H9 (cell line): ENCODE measurements at regions not wholly inside any gene's neighbourhood (a gene's known extent, or its start where the extent isn't known, plus 50 kb on each side); places are given as distances from the start of the nearest gene placed in this dataset.

Experiments
- DNase-seq: peaks from one replicate; pipeline ENCODE4 v3.0.0-alpha.2; 2017
- H2AFZ ChIP-seq: one replicate; pipeline ENCODE4 v1.6.1; 2013; ENCODE audit warnings: mild to moderate bottlenecking, low read length, control low read depth, moderate library complexity
- H2AK5ac ChIP-seq: 2 replicates; pipeline ENCODE4 v1.6.1; 2013; ENCODE audit warnings: low read length, control low read depth, mixed read lengths; ENCODE audit not compliant: insufficient read length
- H2BK120ac ChIP-seq: one replicate; pipeline ENCODE4 v1.6.1; 2013; ENCODE audit warnings: low read depth, mild to moderate bottlenecking, low read length, control low read depth, inconsistent platforms; ENCODE audit not compliant: poor library complexity, severe bottlenecking
- H2BK12ac ChIP-seq: 2 replicates; pipeline ENCODE4 v1.6.1; 2013; ENCODE audit warnings: low read length, control low read depth, mixed read lengths, low read depth; ENCODE audit not compliant: insufficient read length
- H2BK15ac ChIP-seq: 2 replicates; pipeline ENCODE4 v1.6.1; 2013; ENCODE audit warnings: low read depth, low read length, control low read depth
- H2BK20ac ChIP-seq: one replicate; pipeline ENCODE4 v1.6.1; 2013; ENCODE audit warnings: low read depth, mild to moderate bottlenecking, low read length, control low read depth, inconsistent platforms; ENCODE audit not compliant: poor library complexity, severe bottlenecking
- H2BK5ac ChIP-seq: 2 replicates; pipeline ENCODE4 v1.6.1; 2013; ENCODE audit warnings: low read length, control low read depth, mixed read lengths; ENCODE audit not compliant: insufficient read length
- H3K14ac ChIP-seq: 2 replicates; pipeline ENCODE4 v1.6.1; 2013; ENCODE audit warnings: low read length, control low read depth; ENCODE audit not compliant: insufficient read depth
- H3K18ac ChIP-seq: 2 replicates; pipeline ENCODE4 v1.6.1; 2013; ENCODE audit warnings: low read depth, mild to moderate bottlenecking, mixed read lengths, low read length, control low read depth; ENCODE audit not compliant: insufficient read length
- H3K23ac ChIP-seq: 2 replicates; pipeline ENCODE4 v1.6.1; 2013; ENCODE audit warnings: low read length, control low read depth, mixed read lengths, low read depth; ENCODE audit not compliant: insufficient read length
- H3K23me2 ChIP-seq: 2 replicates; pipeline ENCODE4 v1.6.1; 2013; ENCODE audit warnings: low read depth, mild to moderate bottlenecking, mixed read lengths, low read length, control low read depth; ENCODE audit not compliant: insufficient read length, poor library complexity, severe bottlenecking
- H3K27ac ChIP-seq: 2 replicates; pipeline ENCODE4 v1.5.1; 2013; ENCODE audit warnings: low read length, control low read depth, mixed read lengths, low read depth; ENCODE audit not compliant: insufficient read length
- H3K27me3 ChIP-seq: 2 replicates; pipeline ENCODE4 v1.6.1; 2013; ENCODE audit warnings: low read length, control low read depth, inconsistent platforms; ENCODE audit not compliant: insufficient read depth
- H3K4ac ChIP-seq: 2 replicates; pipeline ENCODE4 v1.6.1; 2013; ENCODE audit warnings: low read depth, mild to moderate bottlenecking, control low read depth, inconsistent platforms, low read length, moderate library complexity
- H3K4me1 ChIP-seq: 2 replicates; pipeline ENCODE4 v1.6.1; 2013; ENCODE audit warnings: low read length, control low read depth, inconsistent platforms; ENCODE audit not compliant: insufficient read depth
- H3K4me2 ChIP-seq: 2 replicates; pipeline ENCODE4 v1.6.1; 2013; ENCODE audit warnings: low read length, control low read depth, mixed read lengths; ENCODE audit not compliant: insufficient read length, insufficient read depth
- H3K56ac ChIP-seq: 2 replicates; pipeline ENCODE4 v1.6.1; 2013; ENCODE audit warnings: low read depth, mild to moderate bottlenecking, mixed read lengths, low read length, control low read depth; ENCODE audit not compliant: insufficient read length
- H3K79me1 ChIP-seq: 2 replicates; pipeline ENCODE4 v1.6.1; 2013; ENCODE audit warnings: low read depth, mild to moderate bottlenecking, moderate library complexity, low read length, control low read depth, inconsistent platforms; ENCODE audit not compliant: insufficient read depth, poor library complexity, severe bottlenecking
- H3K79me2 ChIP-seq: 2 replicates; pipeline ENCODE4 v1.6.1; 2013; ENCODE audit warnings: low read length, control low read depth, inconsistent platforms; ENCODE audit not compliant: insufficient read depth
- H3K9ac ChIP-seq: 2 replicates; pipeline ENCODE4 v1.6.1; 2013; ENCODE audit warnings: low read length, control low read depth, mixed read lengths; ENCODE audit not compliant: insufficient read length; ENCODE audit errors: extremely low read depth
- H3K9me3 ChIP-seq: one replicate; pipeline ENCODE4 v1.6.1; 2013; ENCODE audit warnings: low read depth, low read length, inconsistent platforms; ENCODE audit not compliant: control insufficient read depth
- H3T11ph ChIP-seq: one replicate; pipeline ENCODE4 v1.6.1; 2013; ENCODE audit warnings: mild to moderate bottlenecking, low read length, control low read depth, inconsistent platforms
- H4K20me1 ChIP-seq: one replicate; pipeline ENCODE4 v1.6.1; 2013; ENCODE audit not compliant: control insufficient read depth, insufficient read length, insufficient read depth
- H4K5ac ChIP-seq: 2 replicates; pipeline ENCODE4 v1.6.1; 2013; ENCODE audit warnings: low read depth, mild to moderate bottlenecking, mixed read lengths, low read length, control low read depth; ENCODE audit not compliant: insufficient read length
- H4K8ac ChIP-seq: replicated peaks from 2 replicates; pipeline ENCODE4 v1.6.1; 2013; ENCODE audit warnings: low read length, control low read depth, mixed read lengths, low read depth; ENCODE audit not compliant: insufficient read length
- H4K91ac ChIP-seq: 2 replicates; pipeline ENCODE4 v1.6.1; 2013; ENCODE audit warnings: low read depth, mild to moderate bottlenecking, moderate library complexity, mixed read lengths, low read length, control low read depth; ENCODE audit not compliant: insufficient read length
- H3K27ac Mint-ChIP-seq, 3 experiments: 2 replicates in 2 of 3; 3 replicates in 1 of 3; pipeline ENCODE4 v1.8.0; 2020 to 2021; ENCODE audit warnings: mixed read lengths in 3 of 3, mild to moderate bottlenecking in 1 of 3, moderate library complexity in 1 of 3
- H3K27me3 Mint-ChIP-seq: 2 replicates; pipeline ENCODE4 v1.8.0; 2021; ENCODE audit warnings: low read depth, mild to moderate bottlenecking, moderate library complexity, mixed read lengths
- H3K36me3 Mint-ChIP-seq, 3 experiments: 2 replicates in 2 of 3; 3 replicates in 1 of 3; pipeline ENCODE4 v1.8.0; 2020 to 2021; ENCODE audit warnings: low read depth in 3 of 3, mixed read lengths in 3 of 3; ENCODE audit not compliant: insufficient read depth in 1 of 3
- H3K4me1 Mint-ChIP-seq, 2 experiments: 2 replicates each; pipeline ENCODE4 v1.8.0; 2020; ENCODE audit warnings: mixed read lengths in 2 of 2
- H3K4me3 Mint-ChIP-seq, 2 experiments: 2 replicates in 1 of 2; 3 replicates in 1 of 2; pipeline ENCODE4 v1.8.0; 2020 to 2021; ENCODE audit warnings: mild to moderate bottlenecking in 2 of 2, mixed read lengths in 2 of 2, moderate library complexity in 1 of 2
- H3K9me3 Mint-ChIP-seq, 2 experiments: 2 replicates in 1 of 2; 3 replicates in 1 of 2; pipeline ENCODE4 v1.8.0; 2020; ENCODE audit warnings: mild to moderate bottlenecking in 2 of 2, mixed read lengths in 2 of 2, moderate library complexity in 1 of 2
- WGBS: extraction: QIAGEN DNeasy Blood & Tissue Kit; methylation state at CpG from one replicate; pipeline ENCODE4 v1.1.7; 2013; ENCODE audit warnings: missing lambda C conversion rate, low lambda C conversion rate, mixed read lengths; ENCODE audit not compliant: insufficient read length; ENCODE audit errors: extremely low coverage; 5-methylcytosine and 5-hydroxymethylcytosine counted together
- TF ChIP-seq, protein P1 (sequence below): fragments of 200-600 bp; sonication (generic); conservative IDR thresholded peaks from 3 replicates; pipeline ENCODE4 v1.8.0; 2021; ENCODE audit warnings: antibody characterized with exemption, mild to moderate bottlenecking

DNA sequence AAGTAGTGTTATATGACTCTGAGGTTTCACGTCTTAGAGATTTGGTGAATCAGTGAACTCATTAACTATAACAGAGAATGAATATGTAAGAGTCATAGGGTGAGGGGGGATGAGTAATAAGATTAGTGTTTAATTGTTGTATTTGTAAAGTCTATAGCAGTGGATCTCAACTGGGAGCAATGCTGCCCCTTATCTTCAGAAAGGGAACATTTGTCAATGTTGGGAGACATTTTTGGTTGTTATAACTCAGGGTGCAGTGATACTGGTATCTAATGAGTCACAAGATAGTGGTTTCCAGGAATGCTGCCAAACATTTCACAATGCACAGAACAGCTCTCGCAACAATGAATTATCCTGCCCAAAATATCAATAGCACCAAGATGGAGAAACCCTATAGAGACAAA lies 1193.7 kb downstream of the GALC start:
- no peaks in the 10 kb centered on the region for H3K79me1 ChIP-seq
- H3K27ac Mint-ChIP-seq = no peak overlapping the region
- no peak overlapping the region for H4K91ac ChIP-seq
- H2BK12ac ChIP-seq = no peak overlapping the region
- H3K18ac ChIP-seq = no peak overlapping the region
- H3T11ph ChIP-seq = no peak overlapping the region
- no peak overlapping the region for H2AK5ac ChIP-seq
- no CpG with 5 or more reads among the region's 2 CpGs for WGBS
- H2BK5ac ChIP-seq = no peak overlapping the region
- H3K4me1 Mint-ChIP-seq = no peaks in the 10 kb centered on the region
- H3K23ac ChIP-seq = no peak overlapping the region
- H3K14ac ChIP-seq = no peak overlapping the region
- no peak overlapping the region for H4K5ac ChIP-seq
- no peaks in the 10 kb centered on the region for H3K27me3 Mint-ChIP-seq
- no peak overlapping the region for H3K4ac ChIP-seq
- TF ChIP-seq, protein P1, sequence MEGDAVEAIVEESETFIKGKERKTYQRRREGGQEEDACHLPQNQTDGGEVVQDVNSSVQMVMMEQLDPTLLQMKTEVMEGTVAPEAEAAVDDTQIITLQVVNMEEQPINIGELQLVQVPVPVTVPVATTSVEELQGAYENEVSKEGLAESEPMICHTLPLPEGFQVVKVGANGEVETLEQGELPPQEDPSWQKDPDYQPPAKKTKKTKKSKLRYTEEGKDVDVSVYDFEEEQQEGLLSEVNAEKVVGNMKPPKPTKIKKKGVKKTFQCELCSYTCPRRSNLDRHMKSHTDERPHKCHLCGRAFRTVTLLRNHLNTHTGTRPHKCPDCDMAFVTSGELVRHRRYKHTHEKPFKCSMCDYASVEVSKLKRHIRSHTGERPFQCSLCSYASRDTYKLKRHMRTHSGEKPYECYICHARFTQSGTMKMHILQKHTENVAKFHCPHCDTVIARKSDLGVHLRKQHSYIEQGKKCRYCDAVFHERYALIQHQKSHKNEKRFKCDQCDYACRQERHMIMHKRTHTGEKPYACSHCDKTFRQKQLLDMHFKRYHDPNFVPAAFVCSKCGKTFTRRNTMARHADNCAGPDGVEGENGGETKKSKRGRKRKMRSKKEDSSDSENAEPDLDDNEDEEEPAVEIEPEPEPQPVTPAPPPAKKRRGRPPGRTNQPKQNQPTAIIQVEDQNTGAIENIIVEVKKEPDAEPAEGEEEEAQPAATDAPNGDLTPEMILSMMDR = no peak
- no peaks in the 10 kb centered on the region for H3K23me2 ChIP-seq
- H3K9ac ChIP-seq = no peak overlapping the region
- no peaks in the 10 kb centered on the region for H3K9me3 Mint-ChIP-seq
- H3K9me3 ChIP-seq = no peaks in the 10 kb centered on the region
- H2BK15ac ChIP-seq = no peak overlapping the region
- no peak for DNase-seq
- no peaks in the 10 kb centered on the region for H3K27me3 ChIP-seq
- H2AFZ ChIP-seq = no peak overlapping the region
- H2BK120ac ChIP-seq = no peak overlapping the region
- no peaks in the 10 kb centered on the region for H3K4me1 ChIP-seq
- no peak overlapping the region for H2BK20ac ChIP-seq
- no peaks in the 10 kb centered on the region for H3K36me3 Mint-ChIP-seq
- H3K79me2 ChIP-seq = no peaks in the 10 kb centered on the region
- H4K8ac ChIP-seq = no peak overlapping the region
- H3K27ac ChIP-seq = no peak overlapping the region
- H3K4me3 Mint-ChIP-seq = no peak overlapping the region
- H3K4me2 ChIP-seq = no peak overlapping the region
- H3K56ac ChIP-seq = no peak overlapping the region
- H4K20me1 ChIP-seq = no peaks in the 10 kb centered on the region
